ENCODE measurements at regions not wholly inside any gene's neighbourhood (a gene's known extent, or its start where the extent isn't known, plus 50 kb on each side); places are given as distances from the start of the nearest gene placed in this dataset.

DNA sequence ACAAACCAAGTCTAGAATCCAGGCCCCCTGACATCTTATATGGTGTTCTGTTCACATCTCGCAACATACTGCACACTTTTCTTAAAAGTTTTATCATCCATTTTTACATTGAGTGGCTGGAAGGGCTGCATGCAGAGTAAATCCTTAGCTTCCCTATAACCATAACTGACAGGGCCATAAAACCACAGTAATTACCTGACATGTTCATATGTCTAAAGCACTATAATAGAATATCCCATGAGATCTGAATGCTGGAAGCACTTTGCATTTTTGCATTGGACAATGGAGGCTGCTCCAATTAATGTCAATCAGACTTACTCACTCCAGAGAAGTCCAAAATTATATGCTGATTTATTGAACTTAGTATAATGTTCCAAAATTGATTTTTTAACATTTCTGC, 86.6 kb upstream of the HES1 start:
- TF ChIP-seq, protein P1, sequence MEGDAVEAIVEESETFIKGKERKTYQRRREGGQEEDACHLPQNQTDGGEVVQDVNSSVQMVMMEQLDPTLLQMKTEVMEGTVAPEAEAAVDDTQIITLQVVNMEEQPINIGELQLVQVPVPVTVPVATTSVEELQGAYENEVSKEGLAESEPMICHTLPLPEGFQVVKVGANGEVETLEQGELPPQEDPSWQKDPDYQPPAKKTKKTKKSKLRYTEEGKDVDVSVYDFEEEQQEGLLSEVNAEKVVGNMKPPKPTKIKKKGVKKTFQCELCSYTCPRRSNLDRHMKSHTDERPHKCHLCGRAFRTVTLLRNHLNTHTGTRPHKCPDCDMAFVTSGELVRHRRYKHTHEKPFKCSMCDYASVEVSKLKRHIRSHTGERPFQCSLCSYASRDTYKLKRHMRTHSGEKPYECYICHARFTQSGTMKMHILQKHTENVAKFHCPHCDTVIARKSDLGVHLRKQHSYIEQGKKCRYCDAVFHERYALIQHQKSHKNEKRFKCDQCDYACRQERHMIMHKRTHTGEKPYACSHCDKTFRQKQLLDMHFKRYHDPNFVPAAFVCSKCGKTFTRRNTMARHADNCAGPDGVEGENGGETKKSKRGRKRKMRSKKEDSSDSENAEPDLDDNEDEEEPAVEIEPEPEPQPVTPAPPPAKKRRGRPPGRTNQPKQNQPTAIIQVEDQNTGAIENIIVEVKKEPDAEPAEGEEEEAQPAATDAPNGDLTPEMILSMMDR (conservative IDR thresholded peaks at IDR 0.05; ENCODE audit: low read depth) = no peak
- CTCF ChIA-PET = no interaction called here
- DNase-seq (ENCODE audit: low spot score) = no peak
- POLR2A ChIA-PET (ENCODE audit: low non-redundant PET) = no interaction called here
- no peak overlapping the region for H3K27ac ChIP-seq

DNA sequence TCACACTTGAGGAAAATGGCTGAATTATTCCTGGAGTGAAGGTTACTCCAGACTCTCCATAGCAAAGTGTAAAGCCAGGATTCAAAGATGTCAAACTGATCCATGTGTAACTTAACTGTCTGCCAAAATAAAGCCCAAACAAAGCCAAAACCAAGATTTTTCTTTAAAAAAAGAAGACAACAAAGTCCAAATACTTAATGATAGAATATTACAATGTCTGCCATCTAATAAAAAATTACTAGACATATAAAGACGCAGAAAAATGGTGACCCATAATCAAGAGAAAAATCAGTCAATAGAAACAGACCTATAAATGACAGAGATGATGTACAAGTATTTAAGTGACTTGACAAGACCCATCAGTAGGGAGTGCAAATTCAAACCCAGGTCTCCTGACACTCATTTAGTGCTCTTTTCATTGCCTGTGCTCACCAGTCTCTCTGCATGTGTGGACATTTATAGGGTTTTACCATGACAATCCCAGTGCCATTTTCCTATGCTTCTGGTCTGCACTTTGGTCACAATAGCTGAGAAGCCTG, 85.1 kb upstream of the HES1 start:
- TF ChIP-seq, protein P1 (conservative IDR thresholded peaks at IDR 0.05; ENCODE audit: low read depth) = no peak
- H3K27ac ChIP-seq = no peak overlapping the region
- DNase-seq (ENCODE audit: low spot score) = no peak
- POLR2A ChIA-PET (ENCODE audit: low non-redundant PET) = no interaction called here
- CTCF ChIA-PET = no interaction called here

DNA sequence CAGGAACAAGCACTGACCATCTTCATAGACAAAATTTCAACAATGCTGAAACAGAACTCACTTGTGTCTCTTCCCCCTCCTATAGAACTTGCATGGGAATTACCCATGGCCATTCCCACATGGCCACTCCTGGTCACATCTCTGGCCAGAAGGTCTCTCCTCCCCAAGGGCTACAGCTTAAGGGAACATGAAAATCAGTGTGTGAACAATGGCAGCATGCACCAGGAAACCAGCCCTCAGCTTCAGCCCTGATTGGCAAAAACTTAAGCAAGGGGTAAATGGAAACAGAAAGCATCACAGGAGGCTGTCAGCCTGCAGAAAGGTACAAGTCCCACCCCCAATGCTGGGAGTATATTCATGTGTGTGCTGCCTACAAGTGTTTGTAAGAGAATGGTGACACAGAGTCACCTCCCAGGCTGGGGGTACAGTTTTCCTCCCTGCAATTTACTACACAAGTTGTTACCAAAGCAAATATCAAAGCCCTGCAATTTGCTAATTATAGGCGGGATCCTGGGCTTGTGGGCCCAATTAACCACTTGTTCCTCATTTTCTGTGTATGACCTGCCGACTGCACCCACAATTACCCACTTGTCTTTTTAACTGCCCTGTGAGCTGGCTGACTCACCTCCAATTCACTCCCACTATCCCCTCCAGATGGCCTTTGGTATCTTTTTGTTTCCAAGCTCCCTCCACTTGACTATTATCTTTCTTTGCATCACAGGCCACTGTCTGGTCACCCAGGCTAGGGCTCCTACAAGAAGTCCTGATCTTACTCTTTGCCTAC, 84.4 kb upstream of the HES1 start:
- TF ChIP-seq, protein P1 (conservative IDR thresholded peaks at IDR 0.05; ENCODE audit: low read depth) = no peak
- POLR2A ChIA-PET (ENCODE audit: low non-redundant PET) = no interaction called here
- DNase-seq (ENCODE audit: low spot score) = no peak
- H3K27ac ChIP-seq = no peak overlapping the region
- CTCF ChIA-PET = no interaction called here

DNA sequence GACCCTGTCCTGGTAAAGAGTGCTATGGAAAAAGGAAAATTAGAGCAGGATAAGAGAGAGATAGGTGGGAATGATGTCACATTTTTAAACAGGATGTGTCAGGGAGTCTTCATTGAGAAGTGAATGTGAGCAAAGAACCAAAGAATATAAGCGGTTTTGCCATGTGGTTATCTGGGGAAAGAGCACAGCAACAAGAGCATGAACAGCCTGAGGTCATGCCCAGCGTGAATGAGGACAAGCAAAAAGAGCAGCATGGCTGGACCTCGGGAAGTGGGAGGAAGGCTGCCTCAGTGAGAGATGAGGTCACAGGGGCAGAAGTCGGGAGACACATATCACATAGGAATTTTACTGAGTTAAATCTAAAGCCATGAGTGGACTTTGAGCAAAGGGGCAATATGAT, 82.8 kb upstream of the HES1 start:
- TF ChIP-seq, protein P1 (conservative IDR thresholded peaks at IDR 0.05; ENCODE audit: low read depth) = no peak
- ChIA-PET CTCF (no interaction called here), POLR2A (ENCODE audit: low non-redundant PET) (no interaction called here)
- H3K27ac ChIP-seq = no peak overlapping the region
- DNase-seq (ENCODE audit: low spot score) = no peak

DNA sequence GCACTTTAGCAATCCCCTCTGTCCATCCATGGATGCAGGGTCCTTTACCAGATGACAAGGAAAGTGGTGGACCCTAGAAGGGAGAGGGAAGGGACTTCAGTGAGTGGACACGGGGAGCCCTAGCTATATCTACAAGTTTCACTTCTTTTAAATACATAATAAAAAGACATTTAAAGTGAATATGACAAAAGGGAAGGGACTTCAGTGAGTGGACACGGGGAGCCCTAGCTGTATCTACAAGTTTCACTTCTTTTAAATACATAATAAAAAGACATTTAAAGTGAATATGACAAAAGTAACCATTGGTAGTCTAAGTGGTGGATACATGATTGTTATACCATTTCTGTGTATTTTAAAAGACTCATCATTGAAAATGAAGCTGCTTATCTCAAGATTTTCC, 81.9 kb upstream of the HES1 start:
- POLR2A ChIA-PET (ENCODE audit: low non-redundant PET) = no interaction called here
- CTCF ChIA-PET = no interaction called here
- no peak for DNase-seq (ENCODE audit: low spot score)
- TF ChIP-seq, protein P1 (conservative IDR thresholded peaks at IDR 0.05; ENCODE audit: low read depth) = no peak
- H3K27ac ChIP-seq = no peak overlapping the region

DNA sequence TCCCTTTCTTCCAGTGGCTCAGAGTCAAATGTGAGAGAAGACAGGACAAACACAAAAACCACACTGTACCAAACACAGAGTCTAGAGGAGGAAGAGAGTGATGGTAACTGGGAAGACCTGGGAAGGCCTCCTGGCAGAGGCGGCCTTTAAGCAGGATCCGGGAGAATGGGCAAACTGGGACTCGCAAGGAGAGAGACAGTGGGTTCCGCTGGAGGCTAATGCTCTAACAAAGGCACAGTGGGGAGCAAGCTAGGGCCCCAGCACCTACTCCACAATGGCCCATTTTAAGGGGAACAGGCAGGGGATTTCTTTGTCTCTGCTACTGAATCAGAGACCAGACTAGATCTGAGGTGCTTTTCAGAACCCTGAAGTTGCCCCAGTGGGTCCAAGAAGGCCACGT, 81.4 kb upstream of the HES1 start:
- no peak overlapping the region for H3K27ac ChIP-seq
- CTCF ChIA-PET = no interaction called here
- POLR2A ChIA-PET (ENCODE audit: low non-redundant PET) = no interaction called here
- no peak for DNase-seq (ENCODE audit: low spot score)
- TF ChIP-seq, protein P1 (conservative IDR thresholded peaks at IDR 0.05; ENCODE audit: low read depth) = no peak

Measured in RWPE1 (cell line).